AG04449 (cell line): ENCODE measurements at regions not wholly inside any gene's neighbourhood (a gene's known extent, or its start where the extent isn't known, plus 50 kb on each side); places are given as distances from the start of the nearest gene placed in this dataset.
"Not testable (repeated sequence)": the region's sequence is repeated elsewhere in the genome, so short reads cannot be mapped to it uniquely, and the experiment has no call there.

ENCODE experiments used
- CTCF ChIA-PET: fragments of 350-600 bp; formaldehyde crosslinking; extraction: SDS; loops from one replicate; lab custom pipeline; 2021; ENCODE audit warnings: antibody characterized with exemption; lab: Yijun Ruan, JAX
- POLR2A ChIA-PET: fragments of 400-600, 350-600 bp; formaldehyde crosslinking; extraction: SDS; loops from one replicate; lab custom pipeline; 2020; ENCODE audit warnings: antibody characterized with exemption, inconsistent platforms; lab: Yijun Ruan, JAX
- DNase-seq: peaks from one replicate; pipeline ENCODE4 v3.0.0-alpha.2; 2010; ENCODE audit warnings: low read depth, low spot score
- H3K4me3 ChIP-seq: 2 replicates; pipeline ENCODE4 v1.5.1; 2011; ENCODE audit warnings: low read depth, mild to moderate bottlenecking, control low read depth, low read length
- CTCF ChIP-seq: IDR thresholded peaks from one replicate; pipeline ENCODE4 v1.5.1; 2011; ENCODE audit warnings: mild to moderate bottlenecking, moderate library complexity, low read length, control low read depth, inconsistent platforms; ENCODE audit not compliant: insufficient read depth; ENCODE audit errors: missing control alignments

GRCh38 chrX:40949071-40949470, 136.2 kb upstream of the USP9X start:
- ChIA-PET POLR2A (no interaction called here), CTCF (no interaction called here)
- no peak overlapping the region for H3K4me3 ChIP-seq
- DNase-seq = no peak
- no peak for TF ChIP-seq CTCF

- no peak for TF ChIP-seq CTCF
- no peak for DNase-seq
- POLR2A ChIA-PET = no interaction called here
- CTCF ChIA-PET = no interaction called here
- H3K4me3 ChIP-seq = no peak overlapping the region
Measured at GRCh38 chrX:40950546-40950945, 134.7 kb upstream of the USP9X start.

GRCh38 chrX:40951407-40951806, 133.8 kb upstream of the USP9X start:
- POLR2A ChIA-PET, CTCF ChIA-PET, DNase-seq, H3K4me3 ChIP-seq: not testable (repeated sequence)

- TF ChIP-seq CTCF = no peak
- POLR2A ChIA-PET = no interaction called here
- CTCF ChIA-PET = no interaction called here
- H3K4me3 ChIP-seq = peak overlapping the region; percentile 36
- DNase-seq = no peak
Measured at GRCh38 chrX:40952855-40953254, 132.4 kb upstream of the USP9X start.

GRCh38 chrX:40953369-40953768, 131.9 kb upstream of the USP9X start:
- DNase-seq = no peak
- no peak overlapping the region for H3K4me3 ChIP-seq
- CTCF ChIA-PET = no interaction called here
- no peak for TF ChIP-seq CTCF
- POLR2A ChIA-PET = no interaction called here

- DNase-seq = no peak
- no peak for TF ChIP-seq CTCF
- CTCF ChIA-PET = interaction anchor here (0.9 kb wide), 1 partner anchor 154 kb away, joined by 3 read pairs; no protein-coding TSS in a partner anchor
- POLR2A ChIA-PET = no interaction called here
- no peak overlapping the region for H3K4me3 ChIP-seq
Measured at GRCh38 chrX:40960041-40960440, 125.2 kb upstream of the USP9X start.

- DNase-seq = no peak
- POLR2A ChIA-PET = no interaction called here
- TF ChIP-seq CTCF = no peak
- CTCF ChIA-PET = no interaction called here
- H3K4me3 ChIP-seq = no peak overlapping the region
Measured at GRCh38 chrX:40962793-40963407, 122.3 kb upstream of the USP9X start.
